ENCODE measurements at regions not wholly inside any gene's neighbourhood (a gene's known extent, or its start where the extent isn't known, plus 50 kb on each side); places are given as distances from the start of the nearest gene placed in this dataset.

DNA sequence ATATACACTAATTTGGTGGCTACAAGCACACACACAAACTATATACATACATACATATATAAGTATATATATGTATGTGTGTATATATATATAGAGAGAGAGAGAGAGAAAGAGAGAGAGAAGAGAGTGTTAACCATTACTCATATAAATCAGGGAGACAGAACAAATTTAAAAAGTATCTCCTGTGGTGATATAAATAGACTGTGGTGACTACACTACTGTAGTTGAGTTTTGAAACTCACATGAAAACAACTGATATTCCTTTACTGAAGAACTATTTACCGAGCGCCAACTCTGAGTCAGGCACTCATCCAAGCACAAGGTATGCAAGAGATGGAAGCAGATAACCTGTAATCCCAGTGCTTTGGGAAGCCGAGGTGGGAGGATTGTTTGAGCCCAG, 67.3 kb upstream of the ANO6 start:
- TF ChIP-seq CTCF (IDR thresholded peaks at IDR 0.05), result no peak
- no peak for TF ChIP-seq POLR2A (IDR thresholded peaks at IDR 0.05)
- TF ChIP-seq EP300 (IDR thresholded peaks at IDR 0.05), result no peak
- TF ChIP-seq POLR2AphosphoS5 (IDR thresholded peaks at IDR 0.05), result no peak
